HL-60 (cell line): ENCODE measurements at regions not wholly inside any gene's neighbourhood (a gene's known extent, or its start where the extent isn't known, plus 50 kb on each side); places are given as distances from the start of the nearest gene placed in this dataset.

Source experiments
- DNase-seq, 2 experiments: peaks; one replicate each; pipeline ENCODE4 v3.0.0-alpha.2; 2010 to 2020; ENCODE audit warnings: low read depth in 1 of 2, low spot score in 1 of 2
- H3K27ac ChIP-seq: fragments of 250-450 bp; sonication (Bioruptor Pico); replicated peaks from 2 replicates; pipeline ENCODE4 v1.5.1; 2020; ENCODE audit warnings: mild to moderate bottlenecking, moderate library complexity
- H3K27me3 ChIP-seq: fragments of 250-450 bp; sonication (Bioruptor Pico); 2 replicates; pipeline ENCODE4 v1.5.1; 2021; ENCODE audit warnings: mild to moderate bottlenecking, moderate library complexity; ENCODE audit not compliant: insufficient read depth, poor library complexity, severe bottlenecking
- H3K4me3 ChIP-seq: replicated peaks from 2 replicates; pipeline ENCODE4 v1.5.1; 2011; ENCODE audit warnings: mild to moderate bottlenecking, control low read depth, low read length; ENCODE audit not compliant: insufficient read depth
- GABPA ChIP-seq: IDR thresholded peaks from 2 replicates; pipeline ENCODE4 v1.6.1; 2012; ENCODE audit warnings: low read depth
- POLR2AphosphoS5 ChIP-seq: IDR thresholded peaks from 2 replicates; pipeline ENCODE4 v1.6.1; 2012; ENCODE audit warnings: low read depth
- SPI1 ChIP-seq: IDR thresholded peaks from 2 replicates; pipeline ENCODE4 v1.6.1; 2012; ENCODE audit warnings: low read depth, mild to moderate bottlenecking, borderline replicate concordance
- TF ChIP-seq, protein P1 (sequence below): IDR thresholded peaks from 2 replicates; pipeline ENCODE4 v1.6.1; 2012; ENCODE audit warnings: low read depth; ENCODE audit not compliant: insufficient replicate concordance
- TF ChIP-seq, protein P2 (sequence below): IDR thresholded peaks from one replicate; pipeline ENCODE4 v1.5.1; 2011; ENCODE audit warnings: low read length, control low read depth, inconsistent platforms; ENCODE audit not compliant: insufficient read depth

DNA sequence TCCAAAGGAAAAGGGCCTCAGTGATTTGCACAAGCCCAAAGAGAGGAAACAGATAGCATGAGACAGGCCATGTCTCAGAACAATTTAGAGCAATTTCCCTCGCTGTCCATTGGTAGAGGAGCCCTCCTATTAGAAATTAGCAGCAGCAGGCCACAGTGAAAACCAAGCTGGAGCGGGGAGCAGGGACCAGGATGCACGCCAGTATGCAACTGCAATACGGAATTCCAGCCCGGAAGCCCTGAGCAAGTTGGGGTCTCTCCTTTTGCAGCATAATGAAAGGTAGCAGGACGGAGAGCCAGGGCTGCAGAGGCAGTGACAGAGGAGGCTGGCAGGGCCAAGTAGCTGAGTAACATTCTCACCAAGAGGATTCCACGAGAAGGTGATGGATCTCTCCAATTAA, 84.9 kb upstream of the CLMN start:
- TF ChIP-seq, protein P1, sequence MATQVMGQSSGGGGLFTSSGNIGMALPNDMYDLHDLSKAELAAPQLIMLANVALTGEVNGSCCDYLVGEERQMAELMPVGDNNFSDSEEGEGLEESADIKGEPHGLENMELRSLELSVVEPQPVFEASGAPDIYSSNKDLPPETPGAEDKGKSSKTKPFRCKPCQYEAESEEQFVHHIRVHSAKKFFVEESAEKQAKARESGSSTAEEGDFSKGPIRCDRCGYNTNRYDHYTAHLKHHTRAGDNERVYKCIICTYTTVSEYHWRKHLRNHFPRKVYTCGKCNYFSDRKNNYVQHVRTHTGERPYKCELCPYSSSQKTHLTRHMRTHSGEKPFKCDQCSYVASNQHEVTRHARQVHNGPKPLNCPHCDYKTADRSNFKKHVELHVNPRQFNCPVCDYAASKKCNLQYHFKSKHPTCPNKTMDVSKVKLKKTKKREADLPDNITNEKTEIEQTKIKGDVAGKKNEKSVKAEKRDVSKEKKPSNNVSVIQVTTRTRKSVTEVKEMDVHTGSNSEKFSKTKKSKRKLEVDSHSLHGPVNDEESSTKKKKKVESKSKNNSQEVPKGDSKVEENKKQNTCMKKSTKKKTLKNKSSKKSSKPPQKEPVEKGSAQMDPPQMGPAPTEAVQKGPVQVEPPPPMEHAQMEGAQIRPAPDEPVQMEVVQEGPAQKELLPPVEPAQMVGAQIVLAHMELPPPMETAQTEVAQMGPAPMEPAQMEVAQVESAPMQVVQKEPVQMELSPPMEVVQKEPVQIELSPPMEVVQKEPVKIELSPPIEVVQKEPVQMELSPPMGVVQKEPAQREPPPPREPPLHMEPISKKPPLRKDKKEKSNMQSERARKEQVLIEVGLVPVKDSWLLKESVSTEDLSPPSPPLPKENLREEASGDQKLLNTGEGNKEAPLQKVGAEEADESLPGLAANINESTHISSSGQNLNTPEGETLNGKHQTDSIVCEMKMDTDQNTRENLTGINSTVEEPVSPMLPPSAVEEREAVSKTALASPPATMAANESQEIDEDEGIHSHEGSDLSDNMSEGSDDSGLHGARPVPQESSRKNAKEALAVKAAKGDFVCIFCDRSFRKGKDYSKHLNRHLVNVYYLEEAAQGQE: no peak
- TF ChIP-seq SPI1 (no peak), GABPA (no peak)
- TF ChIP-seq, protein P2, sequence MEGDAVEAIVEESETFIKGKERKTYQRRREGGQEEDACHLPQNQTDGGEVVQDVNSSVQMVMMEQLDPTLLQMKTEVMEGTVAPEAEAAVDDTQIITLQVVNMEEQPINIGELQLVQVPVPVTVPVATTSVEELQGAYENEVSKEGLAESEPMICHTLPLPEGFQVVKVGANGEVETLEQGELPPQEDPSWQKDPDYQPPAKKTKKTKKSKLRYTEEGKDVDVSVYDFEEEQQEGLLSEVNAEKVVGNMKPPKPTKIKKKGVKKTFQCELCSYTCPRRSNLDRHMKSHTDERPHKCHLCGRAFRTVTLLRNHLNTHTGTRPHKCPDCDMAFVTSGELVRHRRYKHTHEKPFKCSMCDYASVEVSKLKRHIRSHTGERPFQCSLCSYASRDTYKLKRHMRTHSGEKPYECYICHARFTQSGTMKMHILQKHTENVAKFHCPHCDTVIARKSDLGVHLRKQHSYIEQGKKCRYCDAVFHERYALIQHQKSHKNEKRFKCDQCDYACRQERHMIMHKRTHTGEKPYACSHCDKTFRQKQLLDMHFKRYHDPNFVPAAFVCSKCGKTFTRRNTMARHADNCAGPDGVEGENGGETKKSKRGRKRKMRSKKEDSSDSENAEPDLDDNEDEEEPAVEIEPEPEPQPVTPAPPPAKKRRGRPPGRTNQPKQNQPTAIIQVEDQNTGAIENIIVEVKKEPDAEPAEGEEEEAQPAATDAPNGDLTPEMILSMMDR: no peak
- Histone ChIP-seq H3K4me3 (no peak overlapping the region), H3K27me3 (no peaks in the 10 kb centered on the region), H3K27ac (no peak overlapping the region)
- DNase-seq: no peak

DNA sequence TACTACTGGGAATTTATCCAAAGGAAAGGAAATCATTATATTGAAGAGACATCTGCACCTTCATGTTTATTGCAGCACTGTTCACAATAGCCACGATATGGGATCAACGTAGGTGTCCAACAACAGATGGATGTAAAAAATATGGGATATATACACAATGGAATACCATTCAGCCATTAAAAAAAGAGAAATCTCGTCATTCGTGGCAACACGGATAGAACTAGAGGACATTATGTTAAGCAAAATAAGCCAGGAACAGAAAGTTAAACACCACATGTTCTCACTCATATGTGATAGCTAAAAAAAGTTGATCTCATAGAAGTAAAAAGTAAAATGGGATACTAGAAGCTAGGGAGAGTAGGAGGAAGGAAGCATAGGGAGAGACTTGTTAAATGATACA, 82.9 kb upstream of the CLMN start:
- TF ChIP-seq SPI1: no peak
- no peak for TF ChIP-seq GABPA
- TF ChIP-seq, protein P2: no peak
- TF ChIP-seq, protein P1: no peak
- no peak for TF ChIP-seq POLR2AphosphoS5
- no peak for DNase-seq
- H3K27me3 ChIP-seq: no peaks in the 10 kb centered on the region
- H3K4me3 ChIP-seq: no peak overlapping the region
- no peak overlapping the region for H3K27ac ChIP-seq

DNA sequence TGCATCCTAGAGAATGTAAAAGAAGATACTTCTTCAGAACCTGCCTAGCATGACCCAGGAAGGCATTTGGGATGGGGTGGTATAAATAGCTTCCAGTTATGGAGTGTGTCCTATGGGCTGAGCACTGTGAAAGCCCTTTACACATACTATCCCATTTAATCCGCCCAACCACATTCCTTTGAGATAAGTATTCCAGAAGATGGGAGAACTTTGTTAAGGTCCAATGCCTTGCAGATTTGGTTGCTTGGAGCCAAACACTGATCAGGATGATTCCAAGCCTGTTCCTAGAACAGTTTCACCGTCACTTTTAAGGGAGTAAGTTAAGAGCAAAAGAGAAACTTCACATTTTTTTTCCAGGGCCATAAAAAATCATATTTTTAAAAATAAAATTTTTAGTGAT, 82.5 kb upstream of the CLMN start:
- Histone ChIP-seq H3K27ac (no peak overlapping the region), H3K27me3 (no peaks in the 10 kb centered on the region), H3K4me3 (no peak overlapping the region)
- TF ChIP-seq, protein P2: no peak
- no peak for TF ChIP-seq POLR2AphosphoS5
- no peak for TF ChIP-seq SPI1
- TF ChIP-seq, protein P1: no peak
- TF ChIP-seq GABPA: no peak
- DNase-seq: no peak
